HAP-1 (cell line): ENCODE measurements at regions not wholly inside any gene's neighbourhood (a gene's known extent, or its start where the extent isn't known, plus 50 kb on each side); places are given as distances from the start of the nearest gene placed in this dataset.

Experiments
- DNase-seq, 2 experiments: peaks; one replicate each; pipeline ENCODE4 v3.0.0-alpha.2; 2016 to 2020; ENCODE audit warnings: low spot score in 2 of 2
- H3K27me3 ChIP-seq: fragments of 250-450 bp; sonication (Bioruptor Pico); 2 replicates; pipeline ENCODE4 v1.5.1; 2020; ENCODE audit warnings: low read depth, mild to moderate bottlenecking, moderate library complexity
- H3K36me3 ChIP-seq: fragments of 250-450 bp; sonication (Bioruptor Pico); replicated peaks from 2 replicates; pipeline ENCODE4 v1.5.1; 2020; ENCODE audit warnings: mild to moderate bottlenecking
- H3K4me1 ChIP-seq: fragments of 250-450 bp; sonication (Bioruptor Pico); 2 replicates; pipeline ENCODE4 v1.5.1; 2020; ENCODE audit warnings: mild to moderate bottlenecking
- H3K4me3 ChIP-seq: fragments of 250-450 bp; sonication (Bioruptor Pico); 2 replicates; pipeline ENCODE4 v1.5.1; 2020; ENCODE audit warnings: mild to moderate bottlenecking, moderate library complexity
- H3K9me3 ChIP-seq: fragments of 250-450 bp; sonication (Bioruptor Pico); 2 replicates; pipeline ENCODE4 v1.5.1; 2020; ENCODE audit warnings: mild to moderate bottlenecking, moderate library complexity
- in situ Hi-C: fragments of 300-500 bp; cut with MboI; formaldehyde crosslinking; loops from 3 replicates; pipeline ENCODE4 v1.14.3; 2020; ENCODE audit warnings: low sequenced_read_pairs, inconsistent platforms, mixed read lengths

DNA sequence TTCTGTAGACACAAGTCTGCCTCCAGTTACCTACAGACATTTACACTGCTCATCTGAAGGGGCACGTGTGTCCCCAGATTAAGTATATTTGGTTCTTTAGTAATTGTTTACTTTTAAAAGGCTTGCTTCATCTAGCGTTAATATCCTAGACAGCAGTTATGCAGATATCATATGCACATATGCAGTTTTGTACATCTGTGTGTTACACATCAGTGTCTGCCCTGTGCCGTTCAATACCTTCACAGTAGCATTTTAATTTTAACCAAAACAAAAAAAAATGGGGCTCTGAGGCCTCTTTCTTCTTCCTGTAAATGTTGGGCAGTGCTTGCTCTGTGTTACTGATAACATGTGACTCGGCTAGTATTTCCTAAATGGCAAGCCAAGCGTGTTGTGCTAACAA, 331.4 kb upstream of the MGMT start:
- Histone ChIP-seq H3K36me3 (no peaks in the 10 kb centered on the region), H3K9me3 (no peaks in the 10 kb centered on the region), H3K27me3 (no peaks in the 10 kb centered on the region), H3K4me3 (no peak overlapping the region), H3K4me1 (no peaks in the 10 kb centered on the region)
- no peak for DNase-seq
- in situ Hi-C loops, result no loop called here

DNA sequence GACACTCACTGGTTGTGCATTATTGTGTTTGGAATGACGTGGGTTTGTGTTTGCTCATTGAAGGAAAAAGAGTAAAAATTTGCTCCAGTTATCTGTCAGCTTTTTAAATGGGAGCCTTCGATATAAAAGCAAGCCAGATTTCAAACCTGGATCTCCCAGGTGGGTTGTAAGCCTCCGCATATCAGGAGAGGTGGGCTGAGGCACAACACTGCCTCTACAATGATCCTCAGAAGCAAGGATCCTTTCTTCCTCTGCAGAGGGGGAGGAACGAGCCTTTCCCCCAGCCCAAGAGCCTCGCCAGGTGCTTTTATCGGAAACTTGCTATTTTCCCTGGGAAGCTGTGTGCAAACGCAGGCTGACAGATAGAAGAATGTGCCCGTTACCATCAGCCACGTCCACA, 331.0 kb upstream of the MGMT start:
- Histone ChIP-seq H3K4me3 (no peak overlapping the region), H3K27me3 (no peaks in the 10 kb centered on the region), H3K4me1 (no peaks in the 10 kb centered on the region), H3K36me3 (no peaks in the 10 kb centered on the region), H3K9me3 (no peaks in the 10 kb centered on the region)
- DNase-seq, result no peak
- in situ Hi-C loops, result no loop called here

DNA sequence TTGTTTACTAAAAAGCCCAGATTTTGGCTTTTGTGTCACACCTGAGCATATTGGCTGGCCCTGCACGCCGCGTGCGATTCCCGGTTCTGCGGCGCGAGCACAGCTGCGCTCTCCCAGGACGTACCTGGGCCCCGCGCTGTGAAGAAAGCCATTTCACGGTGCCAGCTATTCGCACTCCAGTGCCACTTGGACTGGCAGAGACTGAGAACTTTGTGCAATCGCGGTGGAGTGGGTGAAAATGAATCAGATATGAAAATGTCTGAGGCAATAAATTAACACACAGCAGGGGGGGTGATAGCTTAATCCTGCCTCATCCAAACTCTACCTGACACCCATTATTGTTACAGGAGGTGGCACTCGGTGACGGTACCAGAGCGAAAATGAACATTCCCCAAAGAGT, 330.1 kb upstream of the MGMT start:
- no peaks in the 10 kb centered on the region for H3K4me1 ChIP-seq
- H3K9me3 ChIP-seq, result no peaks in the 10 kb centered on the region
- in situ Hi-C loops, result no loop called here
- DNase-seq, result no peak
- no peak overlapping the region for H3K4me3 ChIP-seq
- H3K36me3 ChIP-seq, result no peaks in the 10 kb centered on the region
- no peaks in the 10 kb centered on the region for H3K27me3 ChIP-seq

DNA sequence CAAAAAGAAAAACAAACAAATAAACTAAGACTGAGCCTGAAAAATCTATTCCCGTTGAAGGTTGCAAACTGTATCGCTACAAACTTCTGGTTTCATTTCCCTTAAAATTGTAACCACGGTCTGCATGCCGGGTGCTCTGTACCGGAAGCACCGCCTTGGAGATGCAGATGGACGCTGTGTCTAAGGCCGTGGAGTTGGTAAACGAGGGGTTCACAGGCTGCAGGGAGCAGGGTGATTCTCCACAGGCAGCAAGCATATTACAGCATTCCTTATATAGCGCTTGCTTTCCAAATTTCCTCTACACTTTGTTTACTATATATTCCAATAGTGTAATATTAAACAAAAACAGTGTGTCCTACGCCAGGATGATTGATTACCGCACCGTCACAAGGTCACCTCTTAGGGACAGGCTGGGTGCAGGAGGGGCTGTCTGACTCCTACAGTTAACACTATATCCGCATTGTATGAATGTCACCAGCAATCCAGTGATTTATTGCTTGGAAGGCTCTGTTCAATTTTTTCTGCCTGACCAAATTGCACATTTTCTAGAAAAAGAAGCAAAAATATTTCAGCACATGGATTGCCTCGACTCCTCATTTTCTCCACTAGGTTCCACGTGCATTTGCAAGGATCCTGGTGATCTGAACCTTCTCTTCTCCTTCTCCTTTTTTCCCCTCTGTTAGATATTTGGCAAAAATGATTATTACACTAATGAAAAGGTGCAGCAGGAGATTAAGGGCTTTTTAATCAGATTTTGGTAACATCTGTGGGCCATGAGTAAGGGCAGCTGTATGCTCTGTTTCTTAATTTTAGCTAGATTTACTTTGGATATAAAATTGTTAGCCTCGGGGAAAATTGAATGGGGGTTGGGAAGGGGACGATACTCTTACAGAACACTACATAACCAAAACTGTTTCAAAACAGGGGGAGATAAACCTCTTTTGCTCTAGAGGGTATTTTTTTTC, 325.8 kb upstream of the MGMT start:
- DNase-seq, result no peak
- in situ Hi-C loops, result no loop called here
- H3K27me3 ChIP-seq, result no peaks in the 10 kb centered on the region
- H3K9me3 ChIP-seq, result no peaks in the 10 kb centered on the region
- H3K4me1 ChIP-seq, result no peaks in the 10 kb centered on the region
- no peak overlapping the region for H3K4me3 ChIP-seq
- H3K36me3 ChIP-seq, result no peaks in the 10 kb centered on the region

DNA sequence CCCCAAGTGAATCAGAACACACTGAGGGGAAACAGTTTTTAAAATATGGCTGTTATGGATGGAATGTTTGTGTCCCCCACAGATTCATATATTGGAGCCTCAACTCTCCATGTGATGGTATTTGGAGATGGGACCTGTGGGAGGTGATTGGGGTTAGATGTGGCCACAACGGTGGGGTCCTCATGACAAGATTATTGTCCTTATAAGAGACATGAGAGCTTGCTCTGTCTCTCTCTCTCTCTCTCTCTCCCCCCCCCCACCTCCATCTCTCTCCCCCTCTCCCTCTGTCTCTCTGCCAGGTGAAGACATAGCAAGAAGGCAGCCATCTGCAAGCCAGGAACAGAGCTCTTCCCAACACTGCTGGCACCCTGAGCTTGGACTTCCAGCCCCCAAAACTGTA, 315.8 kb upstream of the MGMT start:
- in situ Hi-C loops, result no loop called here
- no peaks in the 10 kb centered on the region for H3K4me1 ChIP-seq
- no peaks in the 10 kb centered on the region for H3K9me3 ChIP-seq
- no peak for DNase-seq
- no peaks in the 10 kb centered on the region for H3K27me3 ChIP-seq
- no peak overlapping the region for H3K4me3 ChIP-seq
- no peaks in the 10 kb centered on the region for H3K36me3 ChIP-seq

DNA sequence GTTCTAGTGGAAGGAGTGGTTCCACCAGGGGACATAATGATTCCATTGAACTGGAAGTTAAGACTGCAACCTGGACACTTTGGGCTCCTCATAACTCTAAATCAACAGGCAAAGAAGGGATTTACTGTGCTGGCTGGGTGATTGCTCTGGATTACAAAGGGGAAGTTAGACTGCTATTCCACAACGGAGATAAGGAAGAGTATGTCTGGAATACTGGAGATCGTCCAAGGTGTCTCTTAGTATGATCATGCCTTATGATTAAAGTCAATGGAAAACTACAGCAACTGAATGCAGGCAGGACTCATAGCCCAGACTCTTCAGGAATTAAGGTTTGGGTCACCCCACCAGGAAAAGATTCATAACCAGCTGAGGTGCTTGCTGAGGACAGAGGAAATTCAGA, 310.6 kb upstream of the MGMT start:
- Histone ChIP-seq H3K27me3 (no peaks in the 10 kb centered on the region), H3K4me3 (no peak overlapping the region), H3K9me3 (no peaks in the 10 kb centered on the region), H3K4me1 (no peaks in the 10 kb centered on the region), H3K36me3 (no peaks in the 10 kb centered on the region)
- DNase-seq, result no peak
- in situ Hi-C loops, result no loop called here

DNA sequence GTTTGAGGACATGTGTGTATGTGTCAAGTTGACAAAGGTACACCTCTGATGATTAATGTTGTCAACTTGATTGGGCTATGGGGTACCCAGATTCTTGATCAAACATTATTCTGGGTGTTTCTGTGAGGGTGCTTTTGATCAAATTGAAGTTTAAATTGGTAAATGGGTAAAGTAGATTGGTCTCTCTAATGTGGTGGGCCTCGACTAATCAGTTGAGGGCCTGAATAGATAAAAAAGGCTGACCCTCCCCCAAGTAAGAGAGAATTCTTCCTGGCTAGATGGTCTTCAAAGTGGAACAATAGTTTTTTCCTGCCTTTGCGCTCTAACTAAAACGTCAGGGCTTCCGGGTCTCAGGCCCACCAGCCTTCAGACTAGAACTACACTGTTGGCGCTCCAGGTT, 309.9 kb upstream of the MGMT start:
- DNase-seq, result no peak
- H3K27me3 ChIP-seq, result no peaks in the 10 kb centered on the region
- in situ Hi-C loops, result no loop called here
- no peaks in the 10 kb centered on the region for H3K36me3 ChIP-seq
- H3K4me1 ChIP-seq, result no peaks in the 10 kb centered on the region
- no peak overlapping the region for H3K4me3 ChIP-seq
- no peaks in the 10 kb centered on the region for H3K9me3 ChIP-seq

DNA sequence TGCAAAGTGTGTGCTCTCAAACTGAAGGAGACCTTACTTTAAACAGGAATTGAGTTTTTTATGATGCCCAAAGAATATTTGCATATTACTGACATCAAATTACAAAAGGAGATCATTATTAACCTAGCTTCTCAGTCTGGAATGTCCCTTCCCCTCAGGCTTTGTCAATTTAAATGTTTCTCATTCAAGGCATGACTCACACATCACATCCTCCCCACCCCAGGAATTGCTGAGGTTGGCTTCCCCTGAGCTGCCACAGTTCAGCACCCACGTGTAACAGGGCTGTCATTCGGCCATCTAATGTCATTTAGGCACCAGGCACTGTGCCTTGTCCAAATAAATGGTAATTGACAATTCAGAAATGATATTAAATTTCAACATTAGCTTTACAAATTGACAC, 305.9 kb upstream of the MGMT start:
- peak in 1 of 2 experiments; percentile 8 for DNase-seq
- no peaks in the 10 kb centered on the region for H3K27me3 ChIP-seq
- H3K9me3 ChIP-seq, result no peaks in the 10 kb centered on the region
- no peaks in the 10 kb centered on the region for H3K36me3 ChIP-seq
- H3K4me3 ChIP-seq, result no peak overlapping the region
- H3K4me1 ChIP-seq, result no peaks in the 10 kb centered on the region
- in situ Hi-C loops, result no loop called here

DNA sequence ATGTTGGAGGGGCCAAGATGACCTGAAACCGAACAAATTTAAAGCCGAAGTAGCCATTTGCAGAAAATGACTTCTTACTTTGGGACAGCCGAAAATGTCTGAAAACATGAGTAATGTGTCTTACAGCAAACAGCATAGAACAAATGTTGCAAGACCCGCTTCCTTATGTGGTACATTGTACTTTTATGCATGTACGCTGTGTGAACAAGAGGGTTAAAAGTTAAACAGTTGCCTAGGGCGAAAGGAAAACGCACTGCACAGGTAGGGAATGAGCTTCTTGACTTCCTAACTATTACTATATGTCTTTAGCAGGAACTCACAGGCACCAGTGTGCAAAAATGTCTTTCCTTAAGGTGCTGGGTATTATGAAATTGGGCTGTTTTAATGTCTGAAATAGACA, 303.5 kb upstream of the MGMT start:
- Histone ChIP-seq H3K4me1 (no peaks in the 10 kb centered on the region), H3K27me3 (no peaks in the 10 kb centered on the region), H3K4me3 (no peak overlapping the region), H3K9me3 (no peaks in the 10 kb centered on the region), H3K36me3 (no peaks in the 10 kb centered on the region)
- in situ Hi-C loops, result no loop called here
- DNase-seq, result no peak

DNA sequence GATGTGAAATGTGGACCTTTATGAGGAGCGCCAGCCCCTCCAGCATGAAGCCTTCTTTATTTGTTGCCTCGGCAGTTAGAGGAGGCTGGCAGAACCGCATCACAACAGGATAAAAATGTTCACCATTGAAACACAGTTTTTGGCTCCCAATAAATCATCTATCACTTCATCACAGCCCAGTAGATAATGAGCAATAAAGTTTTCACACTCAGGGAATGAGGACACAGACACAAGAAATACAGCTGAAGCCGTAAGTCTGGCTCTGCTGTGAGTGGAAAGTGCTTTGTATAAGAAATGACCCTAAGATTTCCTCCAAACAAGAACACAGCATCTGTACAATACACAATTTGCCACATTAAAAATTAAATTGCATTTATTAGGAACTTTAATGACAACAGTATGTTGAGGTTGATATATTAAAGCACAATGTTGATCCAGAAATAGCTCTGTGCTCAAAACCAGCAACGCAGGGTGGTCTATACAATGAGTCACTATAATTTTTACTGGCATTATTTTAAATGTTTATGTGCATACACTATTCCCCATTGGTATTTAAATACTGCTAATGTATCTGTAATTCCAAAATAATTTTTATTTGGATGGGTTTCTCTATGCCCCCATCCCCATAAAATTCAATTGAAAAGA, 301.8 kb upstream of the MGMT start:
- Histone ChIP-seq H3K9me3 (no peaks in the 10 kb centered on the region), H3K36me3 (no peaks in the 10 kb centered on the region), H3K4me3 (no peak overlapping the region), H3K27me3 (no peaks in the 10 kb centered on the region), H3K4me1 (no peaks in the 10 kb centered on the region)
- in situ Hi-C loops, result no loop called here
- DNase-seq, result no peak

DNA sequence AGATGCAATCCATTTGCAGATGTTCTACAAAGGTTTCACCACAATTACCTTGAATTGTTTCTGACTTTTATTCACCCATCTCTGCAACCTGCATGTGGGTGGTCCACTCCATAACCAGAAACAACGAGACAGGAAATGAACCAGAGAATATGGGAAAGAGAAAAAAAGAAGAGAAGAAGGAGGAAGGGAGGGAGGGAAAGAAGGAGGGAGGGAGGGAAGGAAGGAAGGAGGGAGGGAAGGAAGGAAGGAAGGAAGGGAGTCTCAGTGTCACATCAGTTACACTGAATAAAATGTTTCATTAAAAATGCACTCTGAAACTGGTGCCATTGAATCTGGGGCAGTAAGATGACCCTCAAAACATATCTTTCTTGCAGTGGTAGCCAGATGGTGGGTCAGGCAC, 301.3 kb upstream of the MGMT start:
- Histone ChIP-seq H3K36me3 (no peaks in the 10 kb centered on the region), H3K9me3 (no peaks in the 10 kb centered on the region), H3K4me1 (no peaks in the 10 kb centered on the region), H3K27me3 (no peaks in the 10 kb centered on the region), H3K4me3 (no peak overlapping the region)
- no peak for DNase-seq
- in situ Hi-C loops, result no loop called here

DNA sequence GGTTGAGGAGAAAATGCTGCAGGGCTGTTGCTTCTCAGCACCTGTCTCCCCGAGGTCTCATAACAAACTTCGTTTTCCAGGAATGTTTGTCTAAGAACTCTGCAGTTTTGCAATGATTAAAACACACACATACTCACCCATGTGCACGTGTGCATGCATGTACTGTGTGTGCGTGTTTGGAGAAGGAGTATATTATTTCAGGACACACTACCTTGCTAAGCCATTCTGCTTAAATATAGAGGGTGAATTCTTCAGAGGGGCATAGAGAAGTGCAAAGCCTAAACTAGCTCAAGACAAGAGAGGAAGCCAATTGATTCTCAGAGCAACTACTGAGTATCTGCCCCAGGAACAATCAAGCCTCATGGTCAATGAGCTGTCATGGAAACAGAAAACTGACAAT, 298.4 kb upstream of the MGMT start:
- in situ Hi-C loops, result no loop called here
- Histone ChIP-seq H3K9me3 (no peaks in the 10 kb centered on the region), H3K4me1 (no peaks in the 10 kb centered on the region), H3K27me3 (no peaks in the 10 kb centered on the region), H3K4me3 (no peak overlapping the region), H3K36me3 (no peaks in the 10 kb centered on the region)
- no peak for DNase-seq

DNA sequence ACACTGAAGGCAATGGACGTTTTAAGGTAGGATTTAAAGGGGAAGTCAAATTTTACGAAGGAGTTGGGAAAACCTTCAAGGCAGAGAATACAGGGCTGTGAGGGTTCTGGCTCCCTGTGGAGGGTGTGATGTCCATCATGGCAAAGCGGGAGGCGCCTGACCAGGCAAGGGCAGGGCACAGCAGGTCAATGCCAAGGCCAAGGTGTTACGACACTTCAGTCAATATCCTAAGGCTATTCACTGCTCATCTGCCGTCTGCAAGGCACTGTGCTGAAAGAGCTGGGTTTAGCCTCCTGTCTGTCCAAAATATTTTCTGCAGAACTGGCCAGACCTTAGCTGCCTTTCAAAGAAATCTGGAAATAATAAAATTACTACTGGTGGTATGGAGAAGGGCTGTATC, 297.9 kb upstream of the MGMT start:
- Histone ChIP-seq H3K4me1 (no peaks in the 10 kb centered on the region), H3K27me3 (no peaks in the 10 kb centered on the region), H3K36me3 (no peaks in the 10 kb centered on the region), H3K9me3 (no peaks in the 10 kb centered on the region), H3K4me3 (no peak overlapping the region)
- no peak for DNase-seq
- in situ Hi-C loops, result no loop called here

DNA sequence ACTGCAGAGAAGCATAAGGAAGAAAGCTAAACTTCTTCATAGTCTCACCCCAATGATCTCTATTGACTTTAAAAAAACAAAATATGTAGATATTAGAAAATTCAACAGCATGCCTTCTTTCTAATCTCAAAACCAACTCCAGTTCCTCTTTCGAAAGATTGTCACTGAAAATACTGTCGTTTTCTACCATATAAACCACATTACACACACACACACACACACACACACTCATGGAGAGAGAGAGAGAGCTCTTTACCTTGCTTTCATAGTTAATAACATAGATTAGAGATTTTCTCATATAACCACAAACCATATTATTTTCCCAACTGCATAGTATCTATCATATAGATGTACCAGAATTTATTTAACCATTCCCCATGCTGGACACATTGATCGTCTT, 296.2 kb upstream of the MGMT start:
- Histone ChIP-seq H3K4me1 (no peaks in the 10 kb centered on the region), H3K9me3 (no peaks in the 10 kb centered on the region), H3K36me3 (no peaks in the 10 kb centered on the region), H3K27me3 (no peaks in the 10 kb centered on the region), H3K4me3 (no peak overlapping the region)
- DNase-seq, result no peak
- in situ Hi-C loops, result no loop called here
